NB4 (cell line): ENCODE measurements at regions not wholly inside any gene's neighbourhood (a gene's known extent, or its start where the extent isn't known, plus 50 kb on each side); places are given as distances from the start of the nearest gene placed in this dataset.

Source experiments
- DNase-seq: peaks from one replicate; pipeline ENCODE4 v3.0.0; 2010; ENCODE audit warnings: low read depth
- H3K4me3 ChIP-seq: one replicate; pipeline ENCODE4 v1.5.1; 2011; ENCODE audit warnings: mild to moderate bottlenecking, low read depth, low read length, moderate library complexity
- MYC ChIP-seq: IDR thresholded peaks from 2 replicates; pipeline ENCODE4 v1.6.1; 2011; ENCODE audit warnings: low read depth, low read length
- POLR2A ChIP-seq: IDR thresholded peaks from 2 replicates; pipeline ENCODE4 v1.6.1; 2011; ENCODE audit warnings: mild to moderate bottlenecking; ENCODE audit not compliant: insufficient read length; ENCODE audit errors: extremely low read depth
- TF ChIP-seq, protein P1 (sequence below): IDR thresholded peaks from 2 replicates; pipeline ENCODE4 v1.6.1; 2011; ENCODE audit warnings: low read depth, low read length
- TF ChIP-seq, protein P2 (sequence below): IDR thresholded peaks from one replicate; pipeline ENCODE4 v1.5.1; 2012; ENCODE audit warnings: low read depth, low read length

DNA sequence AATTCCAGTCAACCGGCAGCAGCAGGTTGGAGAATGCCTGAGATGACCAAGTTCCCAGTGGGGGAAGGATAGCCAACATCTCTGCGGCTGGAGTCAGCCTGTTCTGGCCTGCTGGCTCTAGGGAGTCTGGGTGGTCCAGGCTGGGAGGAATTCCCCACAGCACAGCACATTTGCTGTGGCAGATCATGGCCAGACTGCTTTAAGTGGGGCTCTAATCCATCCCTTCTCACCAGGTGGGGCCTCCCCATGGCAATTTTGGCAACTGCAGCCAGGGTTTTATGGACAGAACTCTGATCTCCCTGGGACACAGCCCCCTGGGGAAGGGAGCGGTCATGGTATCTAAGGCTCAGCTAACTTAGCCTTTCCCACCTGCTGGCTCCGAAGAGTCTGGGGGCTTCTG, 226.1 kb downstream of the DTWD2 start:
- no peak overlapping the region for H3K4me3 ChIP-seq
- TF ChIP-seq POLR2A = no peak
- TF ChIP-seq, protein P1, sequence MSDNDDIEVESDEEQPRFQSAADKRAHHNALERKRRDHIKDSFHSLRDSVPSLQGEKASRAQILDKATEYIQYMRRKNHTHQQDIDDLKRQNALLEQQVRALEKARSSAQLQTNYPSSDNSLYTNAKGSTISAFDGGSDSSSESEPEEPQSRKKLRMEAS = no peak
- TF ChIP-seq MYC = no peak
- TF ChIP-seq, protein P2, sequence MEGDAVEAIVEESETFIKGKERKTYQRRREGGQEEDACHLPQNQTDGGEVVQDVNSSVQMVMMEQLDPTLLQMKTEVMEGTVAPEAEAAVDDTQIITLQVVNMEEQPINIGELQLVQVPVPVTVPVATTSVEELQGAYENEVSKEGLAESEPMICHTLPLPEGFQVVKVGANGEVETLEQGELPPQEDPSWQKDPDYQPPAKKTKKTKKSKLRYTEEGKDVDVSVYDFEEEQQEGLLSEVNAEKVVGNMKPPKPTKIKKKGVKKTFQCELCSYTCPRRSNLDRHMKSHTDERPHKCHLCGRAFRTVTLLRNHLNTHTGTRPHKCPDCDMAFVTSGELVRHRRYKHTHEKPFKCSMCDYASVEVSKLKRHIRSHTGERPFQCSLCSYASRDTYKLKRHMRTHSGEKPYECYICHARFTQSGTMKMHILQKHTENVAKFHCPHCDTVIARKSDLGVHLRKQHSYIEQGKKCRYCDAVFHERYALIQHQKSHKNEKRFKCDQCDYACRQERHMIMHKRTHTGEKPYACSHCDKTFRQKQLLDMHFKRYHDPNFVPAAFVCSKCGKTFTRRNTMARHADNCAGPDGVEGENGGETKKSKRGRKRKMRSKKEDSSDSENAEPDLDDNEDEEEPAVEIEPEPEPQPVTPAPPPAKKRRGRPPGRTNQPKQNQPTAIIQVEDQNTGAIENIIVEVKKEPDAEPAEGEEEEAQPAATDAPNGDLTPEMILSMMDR = no peak
- DNase-seq = no peak

DNA sequence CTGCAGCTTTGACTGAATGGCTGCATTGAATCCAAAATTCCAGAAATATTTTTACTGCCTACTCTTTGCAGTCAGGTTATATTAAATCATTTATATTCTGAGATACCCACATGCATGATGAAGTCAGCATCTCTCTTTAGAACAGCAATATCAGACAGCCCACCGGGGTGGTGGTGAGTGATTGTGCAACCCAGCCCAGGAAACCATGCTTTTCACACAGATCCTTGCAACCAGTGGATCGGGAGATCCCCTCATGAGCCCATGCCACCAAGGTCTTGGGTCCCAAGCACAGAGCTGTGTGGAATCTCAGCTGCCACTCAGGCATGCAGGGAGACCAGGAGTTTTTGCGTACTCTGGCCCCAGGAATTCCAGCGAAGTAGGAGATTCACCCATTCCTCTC, 226.5 kb downstream of the DTWD2 start:
- no peak overlapping the region for H3K4me3 ChIP-seq
- no peak for TF ChIP-seq MYC
- TF ChIP-seq, protein P1 = no peak
- no peak for DNase-seq

DNA sequence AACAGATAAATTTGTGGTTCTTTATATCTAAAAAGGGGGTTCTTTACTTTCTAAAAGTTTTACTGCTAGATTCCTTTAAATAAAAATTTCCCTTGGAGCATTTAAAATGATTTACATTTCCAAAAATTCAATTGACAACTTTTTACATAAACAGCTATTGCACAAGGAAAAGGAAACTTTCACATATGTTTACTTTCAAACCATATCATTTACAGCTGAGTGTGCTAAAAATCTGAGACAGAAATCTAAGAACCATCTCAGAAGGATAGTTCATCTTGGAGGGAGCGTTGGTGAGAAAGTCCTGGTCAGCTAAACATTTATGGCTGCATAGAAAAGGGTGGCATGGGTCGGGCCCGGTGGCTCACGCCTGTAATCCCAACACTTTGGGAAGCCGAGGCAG, 235.4 kb downstream of the DTWD2 start:
- TF ChIP-seq, protein P1 = no peak
- TF ChIP-seq MYC = no peak
- TF ChIP-seq, protein P2 = no peak
- H3K4me3 ChIP-seq = no peak overlapping the region
- DNase-seq = no peak

DNA sequence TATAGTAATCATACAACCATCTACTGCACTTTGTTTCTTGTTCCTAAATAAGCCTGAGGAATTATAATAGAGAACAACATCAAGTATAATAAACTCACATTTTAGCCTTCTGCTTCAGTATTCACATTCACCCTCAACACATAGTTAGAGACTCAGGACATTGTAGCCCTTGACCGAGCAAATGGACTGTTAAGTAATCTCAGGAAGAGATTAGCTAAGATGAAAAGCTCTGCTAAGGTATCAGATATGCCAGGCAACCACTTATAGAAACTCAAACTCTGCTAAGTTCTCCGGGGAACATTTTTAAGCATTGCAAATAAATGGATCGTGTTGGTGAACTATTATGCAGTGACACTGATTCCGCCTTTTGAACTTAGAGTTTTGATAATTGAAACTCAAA, 252.0 kb downstream of the DTWD2 start:
- no peak overlapping the region for H3K4me3 ChIP-seq
- no peak for DNase-seq
- TF ChIP-seq, protein P1 = no peak
- TF ChIP-seq MYC (no peak), POLR2A (no peak)
- TF ChIP-seq, protein P2 = no peak

DNA sequence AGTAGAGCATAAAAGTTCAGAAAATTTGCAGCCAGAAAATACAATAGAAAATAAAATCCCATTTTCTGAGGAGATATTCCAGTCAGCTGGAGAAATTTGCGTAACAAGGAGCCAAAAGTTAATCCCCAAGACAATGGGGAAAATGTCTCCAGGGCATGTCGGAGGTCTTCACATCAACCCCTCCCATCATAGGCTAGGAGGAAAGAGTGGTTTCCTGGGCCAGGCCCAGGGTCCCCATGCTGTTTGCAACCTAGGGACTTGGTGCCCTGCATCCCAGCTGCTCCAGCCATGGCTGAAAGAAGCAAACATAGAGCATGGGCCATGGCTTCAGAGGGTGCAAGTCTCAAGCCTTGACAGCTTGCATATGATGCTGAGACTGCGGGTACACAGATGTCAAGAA, 255.0 kb downstream of the DTWD2 start:
- TF ChIP-seq, protein P1 = no peak
- TF ChIP-seq MYC = no peak
- TF ChIP-seq, protein P2 = no peak
- TF ChIP-seq POLR2A = no peak
- no peak overlapping the region for H3K4me3 ChIP-seq
- DNase-seq = no peak

DNA sequence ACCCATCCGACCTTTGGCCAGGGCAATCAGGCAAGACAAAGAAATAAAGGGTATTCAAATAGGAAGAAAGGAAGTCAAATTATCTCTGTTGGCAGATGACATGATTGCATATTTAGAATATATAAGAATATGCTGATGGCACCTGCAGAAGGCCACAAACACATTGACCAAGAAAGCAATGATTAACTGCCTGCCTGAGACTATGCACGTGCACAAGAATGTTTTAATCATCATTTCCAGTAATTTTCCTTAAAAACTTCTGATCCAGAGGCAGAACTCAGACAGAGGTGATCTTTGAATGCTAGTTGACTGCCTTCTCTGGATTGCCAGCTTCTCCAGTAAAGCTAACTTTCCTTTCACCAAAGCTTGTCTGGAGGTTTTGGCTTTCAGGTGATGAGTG, 260.2 kb downstream of the DTWD2 start:
- DNase-seq = no peak
- H3K4me3 ChIP-seq = no peak overlapping the region
- TF ChIP-seq POLR2A (no peak), MYC (no peak)
- TF ChIP-seq, protein P1 = no peak
- TF ChIP-seq, protein P2 = no peak
